Left colon (tissue), 2 donors: ENCODE measurements at regions not wholly inside any gene's neighbourhood (a gene's known extent, or its start where the extent isn't known, plus 50 kb on each side); places are given as distances from the start of the nearest gene placed in this dataset.
"Not testable (repeated sequence)": the region's sequence is repeated elsewhere in the genome, so short reads cannot be mapped to it uniquely, and the experiment has no call there.

Experiments
- ATAC-seq: fragments of 200-7000 bp; cut with Tn5 transposase; one replicate; pipeline ENCODE4 v1.9.1; 2020; ENCODE audit warnings: mild to moderate bottlenecking, moderate library complexity
- DNase-seq, 2 donors: peaks; one replicate each; pipeline ENCODE4 v3.0.0-alpha.2; 2020
- intact Hi-C, 2 donors: fragments of 100-400 bp; cut with DNase I in 1 of 2; cut with micrococcal nuclease in 1 of 2; formaldehyde crosslinking; loops; one replicate each; pipeline versions ENCODE4 v1.11.2 to v1.14.0; 2022; cut with DNase I, micrococcal nuclease
- donor health status: DM: no; HTN: no; CAD: no.
- donor health status: DM: yes; HTN: yes; CAD: no.

GRCh38 chrX:131845771-131846170 lies 177.3 kb upstream of the STK26 start:
- DNase-seq (no peak), ATAC-seq (no peak)
- intact Hi-C loops = loop anchor here in 1 of 2 donors (10.0 kb wide), 1 partner anchor 769 kb away; no protein-coding TSS in a partner anchor

DNA sequence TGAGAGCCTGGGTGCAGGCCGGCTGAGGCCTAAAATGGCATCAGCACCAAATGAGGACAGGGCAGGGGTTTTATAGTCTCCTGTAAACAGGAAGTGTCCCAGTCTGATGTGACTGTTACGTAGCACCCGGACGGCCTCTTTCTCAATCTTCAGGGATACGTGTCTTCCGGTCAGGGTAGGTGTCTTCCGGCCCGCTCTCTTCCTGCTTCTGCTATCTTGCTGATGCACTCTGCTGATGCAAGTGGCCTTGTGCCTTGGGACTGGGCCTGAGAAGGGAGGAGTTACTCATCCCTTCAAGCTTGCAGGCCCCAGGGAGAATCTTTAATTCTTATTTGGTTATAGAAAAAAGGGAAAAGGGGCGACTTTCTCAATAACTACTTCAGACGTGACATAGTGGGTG lies 172.1 kb upstream of the STK26 start:
- DNase-seq, ATAC-seq, intact Hi-C loops: not testable (repeated sequence)

GRCh38 chrX:131853440-131853839 lies 169.7 kb upstream of the STK26 start:
- no peak for ATAC-seq
- intact Hi-C loops = no loop called here
- DNase-seq = no peak

DNA sequence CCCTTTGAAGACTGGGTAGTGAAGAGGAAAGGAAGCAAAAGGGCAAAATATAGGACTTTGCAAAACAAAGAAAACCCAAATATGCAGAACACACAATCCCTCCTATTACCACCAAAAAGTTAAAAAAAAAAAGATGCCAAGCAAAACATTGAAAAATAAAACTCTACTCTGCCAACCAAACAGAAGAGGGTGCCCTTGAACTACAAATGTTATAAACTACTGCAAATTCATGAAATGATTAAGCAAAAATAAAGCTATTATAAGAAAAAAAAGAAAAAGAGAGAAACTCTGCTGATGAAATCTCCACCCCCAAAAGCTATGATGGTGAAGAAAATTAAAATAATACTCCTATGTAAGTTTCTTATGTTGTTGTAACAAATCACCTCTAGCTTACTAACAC lies 168.5 kb upstream of the STK26 start:
- intact Hi-C loops = no loop called here
- DNase-seq (no peak), ATAC-seq (no peak)

GRCh38 chrX:131861088-131861787 lies 161.9 kb upstream of the STK26 start:
- no peak for ATAC-seq
- DNase-seq = no peak
- intact Hi-C loops = no loop called here

DNA sequence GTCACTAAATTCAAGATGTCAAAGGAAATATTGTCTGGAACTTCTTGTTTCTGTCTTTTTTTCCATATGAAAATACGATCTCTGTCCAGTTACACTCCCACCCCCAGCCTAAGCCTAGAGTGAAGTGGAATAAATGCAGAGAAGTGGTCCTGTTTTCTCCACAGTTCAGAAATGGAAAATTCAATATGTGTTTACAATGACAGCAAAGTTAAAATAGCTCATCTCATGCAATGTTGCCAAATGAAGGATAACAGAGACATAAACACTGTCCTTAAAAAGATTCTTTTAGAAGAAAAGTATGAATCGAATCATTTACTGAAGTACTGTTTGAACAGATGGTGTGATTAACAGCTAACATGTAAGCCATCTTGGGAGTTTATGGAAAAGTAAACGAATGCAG lies 160.8 kb upstream of the STK26 start:
- ATAC-seq (no peak), DNase-seq (no peak)
- intact Hi-C loops = no loop called here

- intact Hi-C loops = no loop called here
- ATAC-seq (no peak), DNase-seq (no peak)
These were observed 153.9 kb upstream of the STK26 start for GRCh38 chrX:131869182-131869581.

DNA sequence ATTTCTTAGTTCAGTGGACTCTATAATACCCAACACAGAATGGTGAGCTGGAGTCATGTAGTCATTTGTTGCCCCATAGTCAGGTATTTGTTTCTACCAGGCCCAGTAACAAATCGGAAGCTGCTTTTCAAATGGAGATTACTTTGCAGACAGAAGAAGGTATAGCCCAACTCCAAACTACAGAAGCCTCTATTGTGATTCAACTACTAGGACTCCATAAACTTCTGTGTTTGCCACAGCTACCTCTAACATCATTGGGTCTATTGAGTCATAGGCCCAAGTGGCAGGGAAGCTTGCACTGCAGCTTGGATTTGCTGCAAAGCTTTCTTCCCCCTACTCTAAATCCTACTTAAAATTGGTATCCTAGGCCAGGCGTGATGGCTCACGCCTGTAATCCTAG lies 148.8 kb upstream of the STK26 start:
- intact Hi-C loops = no loop called here
- ATAC-seq (no peak), DNase-seq (no peak)

- not testable (repeated sequence) for DNase-seq
These were observed 147.3 kb upstream of the STK26 start for GRCh38 chrX:131875827-131876226.

GRCh38 chrX:131881194-131881593 lies 141.9 kb upstream of the STK26 start:
- no peak for ATAC-seq
- intact Hi-C loops = no loop called here
- DNase-seq = no peak

More at GRCh38 chrX:131875827-131876226, 147.3 kb upstream of the STK26 start:
- ATAC-seq, intact Hi-C loops: not testable (repeated sequence)

DNA sequence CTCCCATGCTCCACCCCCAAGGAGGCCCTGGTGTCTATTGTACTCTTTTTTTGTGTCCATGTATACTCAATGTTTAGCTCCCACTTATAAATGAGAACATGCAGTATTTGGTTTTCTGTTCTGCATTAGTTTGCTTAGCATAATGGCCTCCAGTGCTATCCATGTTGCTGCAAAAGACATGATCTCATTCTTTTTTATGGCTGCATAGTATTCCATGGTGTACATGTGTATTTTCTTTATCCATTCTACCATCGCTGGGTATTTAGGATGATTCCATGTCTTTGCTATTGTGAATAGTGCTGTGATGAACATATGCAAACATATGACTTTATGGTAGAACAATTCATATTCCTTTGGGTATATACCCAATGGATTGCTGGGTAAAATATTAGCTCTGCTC lies 138.1 kb upstream of the STK26 start:
- intact Hi-C loops, DNase-seq, ATAC-seq: not testable (repeated sequence)

- ATAC-seq, DNase-seq, intact Hi-C loops: not testable (repeated sequence)
These were observed 129.2 kb upstream of the STK26 start for GRCh38 chrX:131893857-131894256.

DNA sequence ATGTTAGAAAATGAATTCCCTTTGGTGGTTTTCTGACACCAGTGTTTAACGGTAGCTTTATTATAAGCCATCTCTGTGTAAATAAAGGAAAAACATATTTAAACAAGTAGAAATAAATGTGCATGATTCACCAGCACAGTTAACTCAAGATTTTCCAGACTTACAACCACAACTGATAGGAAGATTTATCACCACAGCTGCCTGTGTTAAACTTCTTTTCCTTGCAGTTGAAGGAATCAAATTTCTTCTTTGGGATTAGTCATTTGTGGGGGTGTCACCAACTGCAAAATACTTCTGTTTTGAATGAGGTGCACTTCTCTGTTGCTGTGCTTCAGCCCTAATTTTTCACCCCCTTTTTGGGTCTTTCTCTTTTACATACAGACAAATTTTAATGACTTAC lies 128.1 kb upstream of the STK26 start:
- intact Hi-C loops = no loop called here
- no peak for DNase-seq
- ATAC-seq = no peak

GRCh38 chrX:131895807-131896206 lies 127.3 kb upstream of the STK26 start:
- ATAC-seq (no peak), DNase-seq (no peak)
- intact Hi-C loops = no loop called here

GRCh38 chrX:131901546-131901945 lies 121.6 kb upstream of the STK26 start:
- intact Hi-C loops = no loop called here
- ATAC-seq = no peak
- no peak for DNase-seq

- ATAC-seq (no peak), DNase-seq (no peak)
- intact Hi-C loops = no loop called here
These were observed 115.4 kb upstream of the STK26 start for GRCh38 chrX:131907488-131908314.

- ATAC-seq = no peak
- intact Hi-C loops = no loop called here
- no peak for DNase-seq
These were observed 112.5 kb upstream of the STK26 start for GRCh38 chrX:131910586-131910985.

- no peak for ATAC-seq
- intact Hi-C loops = no loop called here
- DNase-seq = no peak
These were observed 107.6 kb upstream of the STK26 start for GRCh38 chrX:131915488-131915887.

GRCh38 chrX:131917588-131917987 lies 105.5 kb upstream of the STK26 start:
- intact Hi-C loops = no loop called here
- DNase-seq = no peak
- no peak for ATAC-seq

- ATAC-seq (no peak), DNase-seq (no peak)
- intact Hi-C loops = no loop called here
These were observed 104.3 kb upstream of the STK26 start for GRCh38 chrX:131918839-131919238.
